ENCODE measurements at regions not wholly inside any gene's neighbourhood (a gene's known extent, or its start where the extent isn't known, plus 50 kb on each side); places are given as distances from the start of the nearest gene placed in this dataset.

GRCh38 chr1:98367426-98367825, 294.1 kb upstream of the SNX7 start:
- Histone ChIP-seq H3K4me1 (no peaks in the 10 kb centered on the region), H3K4me3 (no peak overlapping the region), H3K9me3 (no peaks in the 10 kb centered on the region), H3K27ac (no peak overlapping the region), H3K36me3 (no peaks in the 10 kb centered on the region), H3K27me3 (no peaks in the 10 kb centered on the region)
- TF ChIP-seq POLR2A (IDR thresholded peaks at IDR 0.05) (no peak), CTCF (IDR thresholded peaks at IDR 0.05) (no peak), EP300 (IDR thresholded peaks at IDR 0.05) (no peak), POLR2AphosphoS5 (IDR thresholded peaks at IDR 0.05) (no peak)
- no peak for ATAC-seq
- no CpG with 5 or more reads among the region's 4 CpGs for WGBS, 2 donors (ENCODE audit: low coverage in 1 of 2)

GRCh38 chr1:98366343-98366742, 295.2 kb upstream of the SNX7 start:
- ATAC-seq, result no peak
- WGBS, 2 donors (ENCODE audit: low coverage in 1 of 2), result 86% methylated on average over 1 of the region's 3 CpGs; no CpG with 5 or more reads in 1 of the 2 donors
- no peak overlapping the region for H3K4me3 ChIP-seq
- TF ChIP-seq CTCF (IDR thresholded peaks at IDR 0.05) (no peak), EP300 (IDR thresholded peaks at IDR 0.05) (no peak), POLR2AphosphoS5 (IDR thresholded peaks at IDR 0.05) (no peak), POLR2A (IDR thresholded peaks at IDR 0.05) (no peak)
- H3K36me3 ChIP-seq, result no peaks in the 10 kb centered on the region
- no peaks in the 10 kb centered on the region for H3K4me1 ChIP-seq
- H3K27me3 ChIP-seq, result no peaks in the 10 kb centered on the region
- no peak overlapping the region for H3K27ac ChIP-seq
- no peaks in the 10 kb centered on the region for H3K9me3 ChIP-seq

GRCh38 chr1:98364544-98364943, 297.0 kb upstream of the SNX7 start:
- Histone ChIP-seq H3K27me3 (no peaks in the 10 kb centered on the region), H3K9me3 (no peaks in the 10 kb centered on the region), H3K27ac (no peak overlapping the region), H3K4me1 (no peaks in the 10 kb centered on the region), H3K4me3 (no peak overlapping the region), H3K36me3 (no peaks in the 10 kb centered on the region)
- TF ChIP-seq EP300 (IDR thresholded peaks at IDR 0.05) (no peak), POLR2AphosphoS5 (IDR thresholded peaks at IDR 0.05) (no peak), POLR2A (IDR thresholded peaks at IDR 0.05) (no peak), CTCF (IDR thresholded peaks at IDR 0.05) (no peak)
- 88 to 100% methylated on average over 1 of the region's 1 CpG for WGBS, 2 donors (ENCODE audit: low coverage in 1 of 2)
- no peak for ATAC-seq

GRCh38 chr1:98360864-98361263, 300.7 kb upstream of the SNX7 start:
- Histone ChIP-seq H3K36me3 (no peaks in the 10 kb centered on the region), H3K27ac (no peak overlapping the region), H3K27me3 (no peaks in the 10 kb centered on the region), H3K9me3 (no peaks in the 10 kb centered on the region), H3K4me1 (no peaks in the 10 kb centered on the region), H3K4me3 (no peak overlapping the region)
- TF ChIP-seq CTCF (IDR thresholded peaks at IDR 0.05) (no peak), POLR2A (IDR thresholded peaks at IDR 0.05) (no peak), POLR2AphosphoS5 (IDR thresholded peaks at IDR 0.05) (no peak), EP300 (IDR thresholded peaks at IDR 0.05) (no peak)
- ATAC-seq, result no peak
- WGBS, 2 donors (ENCODE audit: low coverage in 1 of 2), result 89 to 100% methylated on average over 1 of the region's 2 CpGs

GRCh38 chr1:98355656-98356383, 305.7 kb upstream of the SNX7 start:
- H3K9me3 ChIP-seq, result no peaks in the 10 kb centered on the region
- 29 to 43% methylated on average over 2 to 3 of the region's 3 CpGs for WGBS, 2 donors (ENCODE audit: low coverage in 1 of 2)
- no peak for TF ChIP-seq POLR2AphosphoS5 (IDR thresholded peaks at IDR 0.05)
- TF ChIP-seq POLR2A (IDR thresholded peaks at IDR 0.05), result no peak
- TF ChIP-seq EP300 (IDR thresholded peaks at IDR 0.05), result no peak
- no peak for TF ChIP-seq CTCF (IDR thresholded peaks at IDR 0.05)
- no peaks in the 10 kb centered on the region for H3K4me1 ChIP-seq
- ATAC-seq, result no peak
- no peaks in the 10 kb centered on the region for H3K36me3 ChIP-seq
- H3K27me3 ChIP-seq, result no peaks in the 10 kb centered on the region
- no peak overlapping the region for H3K4me3 ChIP-seq
- no peak overlapping the region for H3K27ac ChIP-seq
